DMS 273 treated with DMSO at 0.1 percent for 48 hours (cell line): ENCODE measurements at regions not wholly inside any gene's neighbourhood (a gene's known extent, or its start where the extent isn't known, plus 50 kb on each side); places are given as distances from the start of the nearest gene placed in this dataset.

ENCODE experiments used
- DNase-seq: peaks from one replicate; lab custom pipeline; 2025; lab: John Stamatoyannopoulos, UW

GRCh38 chr14:27096091-27096490, 498.3 kb upstream of the NOVA1 start:
- no peak for DNase-seq

DNA sequence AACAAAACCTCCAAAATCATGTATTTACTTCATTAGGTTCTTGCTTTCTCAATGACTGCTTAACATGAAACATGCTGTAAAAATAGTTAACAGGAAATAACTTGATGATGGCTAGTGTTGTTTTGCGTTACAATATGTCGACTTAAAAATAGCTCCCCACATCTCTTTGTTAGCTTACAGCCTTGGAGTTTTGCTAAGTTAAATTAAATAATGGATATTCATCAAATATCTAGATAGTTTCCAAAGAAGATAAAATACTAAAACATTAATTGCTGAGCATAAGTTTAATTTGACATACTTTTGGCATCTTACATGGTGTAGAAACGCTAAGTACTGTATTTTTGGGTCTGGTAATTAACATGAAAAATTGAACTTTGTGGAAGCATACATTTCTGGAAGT, 500.6 kb upstream of the NOVA1 start:
- no peak for DNase-seq

- no peak for DNase-seq
Observed at GRCh38 chr14:27114180-27114579, 516.3 kb upstream of the NOVA1 start.

- DNase-seq = no peak
Observed at GRCh38 chr14:27123162-27123561, 525.3 kb upstream of the NOVA1 start.

DNA sequence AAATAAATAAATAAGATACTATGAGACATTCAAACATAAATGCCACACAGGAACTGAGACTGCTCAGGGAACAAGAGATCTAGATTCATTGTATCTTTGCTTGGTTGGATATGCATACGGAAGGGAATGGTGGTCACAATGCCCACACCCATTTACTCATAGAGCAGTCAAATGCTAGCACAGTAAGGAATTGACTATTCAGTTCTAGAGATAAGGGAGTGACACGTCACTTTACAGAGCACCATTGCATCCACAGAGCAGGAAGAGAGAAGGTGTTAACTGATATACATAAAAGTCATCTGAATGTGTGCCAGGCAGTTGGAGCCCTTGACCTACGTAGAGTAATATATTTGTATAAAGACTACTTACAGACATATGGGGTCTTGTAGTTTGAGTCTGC, 530.0 kb upstream of the NOVA1 start:
- no peak for DNase-seq

- DNase-seq = no peak
Observed at GRCh38 chr14:27134200-27134599, 536.4 kb upstream of the NOVA1 start.

- no peak for DNase-seq
Observed at GRCh38 chr14:27145170-27145569, 547.3 kb upstream of the NOVA1 start.

DNA sequence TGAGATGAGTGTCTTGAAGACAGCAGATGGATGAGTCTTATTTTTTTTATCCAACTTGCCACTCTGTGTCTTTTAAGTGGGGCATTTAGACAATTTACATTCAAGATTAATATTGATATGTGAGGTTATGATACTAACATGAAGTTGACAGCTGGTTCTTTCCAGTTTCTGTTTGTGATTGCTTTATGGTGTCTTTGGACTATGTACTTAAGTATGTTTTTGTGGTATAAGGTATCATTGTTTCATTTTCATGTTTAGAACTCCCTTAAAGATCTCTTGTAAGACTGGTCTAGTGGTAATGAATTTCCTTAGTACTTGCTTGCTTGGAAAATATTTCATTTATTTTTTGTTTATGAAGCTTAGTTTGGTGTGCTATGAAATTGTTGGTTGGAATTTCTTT, 550.3 kb upstream of the NOVA1 start:
- no peak for DNase-seq

- no peak for DNase-seq
Observed at GRCh38 chr14:27164139-27164538, 566.3 kb upstream of the NOVA1 start.

DNA sequence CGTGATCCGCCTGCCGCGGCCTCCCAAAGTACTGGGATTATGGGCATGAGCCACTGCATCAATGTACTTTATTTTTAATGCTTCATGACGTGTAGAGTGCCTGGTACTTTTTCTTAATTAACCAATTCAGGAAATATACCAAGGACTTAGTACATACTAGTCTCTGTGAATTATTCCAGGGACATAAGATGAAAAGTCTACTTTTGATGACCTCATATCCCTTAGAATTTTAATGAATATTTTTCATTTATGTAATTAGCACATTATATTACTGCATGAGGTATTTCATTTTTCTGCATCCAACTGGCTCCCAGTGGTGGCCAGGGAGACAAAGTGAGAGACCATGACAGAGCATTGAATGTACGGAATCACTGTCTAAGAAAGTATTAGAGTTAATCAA, 577.7 kb upstream of the NOVA1 start:
- DNase-seq = no peak

- no peak for DNase-seq
Observed at GRCh38 chr14:27181333-27181732, 583.5 kb upstream of the NOVA1 start.

GRCh38 chr14:27184427-27184826, 586.6 kb upstream of the NOVA1 start:
- DNase-seq = no peak

DNA sequence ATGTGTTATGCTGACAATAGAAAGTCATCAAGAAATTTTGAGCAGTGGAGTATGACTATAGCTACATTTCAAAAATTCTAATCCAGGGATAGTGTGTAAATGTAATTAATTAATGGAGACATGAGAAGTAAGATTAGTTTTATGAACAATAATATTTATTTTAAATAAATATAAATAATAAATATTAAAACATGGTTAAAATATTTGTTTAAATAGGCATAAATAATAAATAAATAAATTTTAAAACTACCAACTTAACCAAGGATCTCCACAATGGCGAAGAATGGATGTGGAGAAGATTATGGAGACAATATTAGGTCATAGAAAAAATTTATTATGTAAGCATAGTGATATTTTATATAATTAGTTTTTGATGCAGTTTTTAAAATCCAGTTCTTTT, 588.2 kb upstream of the NOVA1 start:
- DNase-seq = no peak

DNA sequence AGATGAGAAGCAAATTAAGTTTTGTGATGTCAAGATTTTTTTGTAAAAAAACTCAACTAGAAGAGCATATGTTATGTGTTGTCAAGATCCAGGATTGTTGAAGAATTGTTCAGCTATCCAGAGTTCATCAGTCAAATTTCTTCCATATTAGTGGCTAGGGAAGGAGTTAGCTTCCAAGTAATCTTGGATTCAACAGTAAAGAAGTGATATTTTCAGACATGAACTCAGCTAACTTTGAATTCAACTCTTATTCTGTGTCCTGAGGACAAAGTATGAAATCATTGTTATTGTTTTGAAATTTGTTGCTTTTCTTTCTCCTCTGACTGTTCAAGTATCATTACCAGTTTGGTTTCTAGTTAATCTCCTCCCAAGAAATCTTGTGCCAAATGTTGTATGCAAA, 589.3 kb upstream of the NOVA1 start:
- DNase-seq = no peak

- no peak for DNase-seq
Observed at GRCh38 chr14:27190296-27190695, 592.5 kb upstream of the NOVA1 start.

- no peak for DNase-seq
Observed at GRCh38 chr14:27199272-27199671, 601.4 kb upstream of the NOVA1 start.

- DNase-seq = no peak
Observed at GRCh38 chr14:27205036-27205435, 607.2 kb upstream of the NOVA1 start.

GRCh38 chr14:27211741-27212140, 613.9 kb upstream of the NOVA1 start:
- DNase-seq = no peak

DNA sequence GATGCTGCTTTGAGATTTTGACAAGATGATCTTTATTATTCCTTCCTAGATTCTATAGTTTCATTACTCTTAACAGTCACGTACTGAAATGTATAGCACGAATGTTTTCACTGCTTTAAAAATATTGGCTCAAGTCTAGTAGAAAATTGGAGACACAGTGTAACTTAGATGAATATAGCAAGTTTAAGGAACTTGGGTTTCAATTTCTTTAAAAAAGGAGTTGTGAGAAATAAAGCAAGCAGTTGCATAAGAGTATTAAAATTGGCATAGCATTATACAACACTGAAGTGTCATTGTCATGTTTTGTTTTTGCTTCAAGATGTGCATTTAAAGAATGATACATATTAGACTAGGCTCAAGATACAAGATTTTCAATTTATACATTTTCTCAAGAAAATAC, 624.8 kb upstream of the NOVA1 start:
- no peak for DNase-seq

- DNase-seq = no peak
Observed at GRCh38 chr14:27223906-27224305, 626.1 kb upstream of the NOVA1 start.

- DNase-seq = no peak
Observed at GRCh38 chr14:27228053-27228452, 630.2 kb upstream of the NOVA1 start.

DNA sequence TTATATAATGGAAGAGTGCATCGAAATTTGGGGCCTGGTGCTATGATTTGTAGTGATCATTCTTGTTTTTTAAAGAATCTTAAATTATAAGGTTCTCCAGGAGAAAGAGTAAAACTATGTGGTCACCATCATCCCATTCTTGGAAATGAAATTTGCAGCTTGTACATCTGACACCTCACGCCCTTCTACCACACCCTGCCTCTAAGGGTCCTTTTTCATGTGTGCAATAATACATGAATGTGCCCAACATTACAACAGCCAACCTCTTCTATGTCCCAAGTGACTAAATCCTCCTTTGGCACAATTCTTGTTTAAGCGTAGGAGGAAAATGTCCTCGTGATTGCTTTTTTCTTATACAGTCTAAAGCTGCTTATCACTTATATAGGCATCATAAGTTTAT, 636.5 kb upstream of the NOVA1 start:
- no peak for DNase-seq

DNA sequence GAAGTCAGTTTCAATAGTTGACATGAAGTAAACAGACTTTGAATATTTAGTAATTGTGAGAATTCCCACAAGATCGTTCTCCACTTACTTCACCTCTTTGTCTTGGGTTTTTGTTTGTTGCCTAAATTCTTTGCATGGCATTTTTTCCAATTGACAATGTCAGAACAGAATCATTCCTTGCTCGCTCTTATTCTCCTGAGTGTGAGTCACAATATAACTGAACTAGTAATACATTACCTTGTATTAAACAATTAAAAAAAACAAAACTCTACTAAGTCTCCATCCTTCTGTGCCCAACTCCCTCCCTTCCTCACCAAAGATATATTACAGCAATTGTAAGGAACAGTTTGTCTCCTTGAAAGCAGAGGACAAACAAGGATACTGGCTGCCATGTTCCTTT, 638.8 kb upstream of the NOVA1 start:
- no peak for DNase-seq

DNA sequence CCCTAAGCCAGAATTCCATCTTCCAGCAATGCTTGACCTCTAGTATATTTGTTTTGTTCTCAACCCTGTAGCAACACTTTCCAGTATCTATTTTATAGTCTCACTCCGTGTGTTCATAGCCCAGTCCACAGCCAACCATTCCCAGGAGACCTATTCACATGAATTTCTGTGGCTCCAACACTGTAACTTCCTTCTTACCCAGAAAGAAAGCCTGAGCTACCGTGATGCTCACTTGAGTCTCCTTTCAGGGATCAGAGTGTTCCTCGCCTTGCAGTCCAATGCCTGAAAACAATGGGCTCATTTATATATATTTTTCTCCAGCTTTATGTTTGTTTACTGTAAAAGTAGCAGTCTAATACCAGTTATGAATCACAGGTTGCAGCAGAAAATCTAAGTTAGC, 645.0 kb upstream of the NOVA1 start:
- no peak for DNase-seq

- no peak for DNase-seq
Observed at GRCh38 chr14:27243365-27243764, 645.5 kb upstream of the NOVA1 start.
